Left lobe of liver (tissue), 2 donors: ENCODE measurements at regions not wholly inside any gene's neighbourhood (a gene's known extent, or its start where the extent isn't known, plus 50 kb on each side); places are given as distances from the start of the nearest gene placed in this dataset.
"Not testable (repeated sequence)": the region's sequence is repeated elsewhere in the genome, so short reads cannot be mapped to it uniquely, and the experiment has no call there.

Experiments
- ATAC-seq: fragments of 200-7000 bp; cut with Tn5 transposase; one replicate; pipeline ENCODE4 v1.9.1; 2020; ENCODE audit warnings: mild to moderate bottlenecking, moderate library complexity
- DNase-seq: peaks from one replicate; pipeline ENCODE4 v3.0.0-alpha.2; 2020; ENCODE audit warnings: low spot score
- donor health status: DM: no; HTN: no; CAD: no; lungs with moderate emphysema.
- donor health status: DM: no; HTN: yes; CAD: no.

DNA sequence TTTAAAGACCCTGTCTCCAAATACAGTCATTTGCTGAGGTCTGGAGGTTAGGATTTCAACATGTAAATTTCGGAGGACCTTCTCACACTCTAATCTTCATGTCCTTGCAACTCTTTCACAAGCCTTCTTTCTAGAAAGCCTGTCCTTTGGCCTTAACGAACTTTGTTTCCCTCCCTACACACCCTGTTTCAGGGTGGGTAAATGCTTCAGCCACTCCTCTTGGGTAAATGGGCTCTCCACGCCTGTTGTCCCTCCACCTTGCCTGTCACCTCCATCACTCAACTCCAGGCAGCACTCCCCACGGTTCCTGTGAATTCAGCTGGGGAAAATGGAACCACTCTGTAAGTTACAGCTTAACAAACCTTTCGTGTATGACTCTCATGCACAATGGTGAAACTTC, 84.0 kb upstream of the COG2 start:
- DNase-seq = no peak
- ATAC-seq = no peak

DNA sequence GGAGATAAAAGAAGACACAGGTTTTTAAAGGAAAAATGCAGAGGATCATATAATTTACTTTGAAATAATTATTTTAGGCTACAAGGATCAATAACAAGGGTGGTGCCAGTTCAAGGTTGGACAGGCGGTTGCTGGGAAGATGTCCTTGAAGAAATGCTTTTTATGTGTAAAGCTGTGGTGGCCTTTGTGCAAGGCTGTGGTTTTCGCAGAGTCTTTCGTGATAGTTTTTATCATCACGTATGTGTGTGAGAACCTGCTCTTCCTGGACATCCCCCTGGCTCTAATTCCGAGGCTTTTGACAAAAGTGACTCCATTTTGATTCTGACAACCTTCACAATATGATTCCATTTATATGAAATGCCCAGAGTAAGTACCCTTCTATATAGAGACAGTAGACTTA, 85.8 kb upstream of the COG2 start:
- DNase-seq (no peak), ATAC-seq (no peak)

DNA sequence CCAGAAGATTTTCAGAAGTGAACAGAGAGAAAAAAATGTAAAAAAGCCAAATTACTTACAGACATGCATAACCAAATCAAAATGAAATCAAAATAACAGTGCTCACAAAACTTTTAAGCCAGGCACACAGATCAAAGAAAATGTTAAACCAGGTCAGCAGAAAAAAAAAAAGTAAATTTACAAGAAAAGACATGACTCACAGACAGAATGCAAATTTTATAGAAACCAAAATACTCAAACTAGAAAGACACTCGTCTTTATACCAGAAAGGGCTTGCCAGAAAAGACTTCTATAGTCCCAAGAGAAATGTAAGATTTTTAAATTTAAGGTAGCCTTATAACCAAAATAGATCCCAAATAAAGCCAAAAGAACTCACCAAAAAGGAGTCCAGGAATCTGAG, 86.5 kb upstream of the COG2 start:
- ATAC-seq (no peak), DNase-seq (no peak)

GRCh38 chr1:230552880-230553279, 89.4 kb upstream of the COG2 start:
- no peak for ATAC-seq
- no peak for DNase-seq

- not testable (repeated sequence) for DNase-seq, ATAC-seq
These were observed 91.3 kb upstream of the COG2 start for GRCh38 chr1:230550945-230551344.

DNA sequence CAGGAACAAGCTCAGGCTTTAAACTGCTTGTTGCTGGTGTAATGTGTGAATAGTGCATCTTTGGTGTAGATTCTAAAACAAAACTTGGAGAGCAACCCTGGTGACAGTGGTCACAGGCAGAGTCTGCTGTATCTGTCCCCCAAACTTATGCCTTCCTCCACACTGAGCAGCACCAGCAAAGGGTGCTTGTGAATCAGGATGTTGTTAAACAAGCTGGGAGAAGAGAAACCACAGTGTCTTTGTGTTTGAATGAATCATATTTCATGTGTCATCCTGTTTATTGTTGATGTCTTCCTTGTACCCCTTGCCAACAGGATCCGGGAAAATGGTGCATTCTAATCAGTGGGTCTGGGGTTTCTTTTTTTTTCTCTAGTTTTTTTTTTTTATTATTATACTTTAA, 91.9 kb upstream of the COG2 start:
- ATAC-seq (no peak), DNase-seq (no peak)

DNA sequence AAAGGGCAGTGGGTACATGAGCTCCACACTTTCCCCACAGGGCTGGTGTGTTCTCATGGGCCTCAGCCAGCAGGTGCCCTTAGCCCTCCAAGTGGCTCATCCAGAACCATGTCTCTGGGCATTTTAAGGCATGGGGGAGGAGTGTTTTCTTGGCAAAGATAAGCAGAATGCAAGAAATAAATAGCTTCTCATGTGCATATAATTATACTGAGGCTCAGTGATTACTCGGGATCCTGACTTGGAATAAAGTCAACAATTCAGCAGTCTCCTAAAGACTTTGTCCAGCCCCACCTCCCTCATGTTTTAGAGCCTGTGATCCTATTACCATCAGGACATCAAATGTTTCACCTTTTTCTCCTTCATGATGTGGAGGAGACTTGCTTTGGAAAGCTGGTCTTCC, 92.7 kb upstream of the COG2 start:
- DNase-seq (no peak), ATAC-seq (no peak)

GRCh38 chr1:230548997-230549396, 93.3 kb upstream of the COG2 start:
- ATAC-seq = no peak
- DNase-seq = no peak

DNA sequence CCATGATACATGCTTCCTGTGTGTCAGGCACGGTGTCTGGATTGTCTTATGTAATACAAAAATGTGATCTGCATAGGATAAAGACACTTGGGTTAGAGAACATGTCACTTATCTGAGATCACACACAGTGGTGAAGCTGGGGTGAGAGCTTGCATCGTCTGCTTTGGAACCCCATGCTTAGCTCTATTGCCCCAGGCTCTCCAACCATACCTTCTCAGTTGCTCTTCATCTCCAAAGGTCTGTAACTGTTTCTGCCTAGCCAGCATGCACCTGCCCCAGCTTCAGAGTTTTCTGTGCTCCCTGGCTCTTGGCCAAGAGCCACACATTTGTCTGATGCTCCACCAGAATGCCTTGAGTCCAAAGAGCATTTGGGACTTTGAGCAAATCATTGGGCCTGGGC, 93.9 kb upstream of the COG2 start:
- no peak for ATAC-seq

GRCh38 chr1:230545181-230545580, 97.1 kb upstream of the COG2 start:
- no peak for ATAC-seq
- DNase-seq = no peak

More for the DNA sequence above, 93.9 kb upstream of the COG2 start:
- DNase-seq = no peak

DNA sequence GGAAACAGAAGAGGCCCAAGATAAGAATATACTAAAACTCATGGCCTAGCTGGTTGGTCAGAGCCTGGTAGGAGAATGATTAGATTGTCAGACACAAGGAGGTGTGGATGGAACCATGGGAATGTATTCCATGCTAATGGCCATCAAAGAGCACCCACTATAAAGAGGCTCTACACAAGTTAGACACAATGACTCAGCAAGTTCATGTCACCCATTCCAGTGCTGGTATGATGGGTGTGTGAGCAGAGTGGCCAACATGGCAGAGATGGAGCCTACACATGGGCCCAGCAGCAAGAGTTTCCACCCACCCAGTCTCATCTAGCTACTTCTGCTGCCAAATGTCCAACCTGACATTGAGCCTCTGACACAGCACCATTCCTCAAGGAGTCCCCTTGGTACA, 97.5 kb upstream of the COG2 start:
- ATAC-seq (no peak), DNase-seq (no peak)

DNA sequence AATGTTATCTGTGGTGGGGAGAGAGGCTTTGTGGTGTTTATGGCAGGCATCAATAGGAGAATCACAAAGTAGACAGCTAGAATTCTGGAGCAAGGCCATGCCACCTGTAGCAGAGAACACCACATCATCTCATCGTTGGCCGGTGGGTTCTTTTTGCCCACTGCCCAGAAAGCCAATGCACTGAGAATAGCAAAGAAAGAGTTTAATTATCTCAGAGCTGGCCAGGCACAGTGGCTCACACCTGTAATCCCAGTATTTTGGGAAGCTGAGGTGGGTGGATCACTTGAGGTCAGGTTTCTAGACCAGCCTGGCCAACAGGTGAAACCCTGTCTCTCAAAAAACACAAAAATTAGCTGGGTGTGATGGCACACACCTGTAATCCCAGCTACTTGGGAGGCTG, 99.2 kb upstream of the COG2 start:
- DNase-seq (no peak), ATAC-seq (no peak)

DNA sequence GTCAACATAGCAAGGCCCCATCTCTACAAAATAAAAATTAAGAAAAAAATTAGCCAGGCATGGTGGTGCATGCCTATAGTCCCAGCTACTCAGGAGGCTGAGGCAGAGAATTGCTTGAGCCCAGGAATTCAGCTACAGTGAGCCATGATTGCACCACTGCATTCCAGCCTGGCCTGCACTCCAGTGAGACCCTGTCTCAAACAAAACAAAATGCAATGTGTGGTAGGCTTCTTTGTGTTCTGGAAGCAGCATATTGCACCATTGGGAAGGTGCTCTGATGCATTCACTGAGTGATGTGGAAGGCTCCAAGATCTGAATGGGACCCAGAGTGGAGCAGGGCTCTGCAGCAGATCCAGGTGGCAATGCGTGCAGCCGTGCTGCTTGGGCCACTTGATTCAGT, 99.6 kb upstream of the COG2 start:
- no peak for ATAC-seq
- DNase-seq = no peak

DNA sequence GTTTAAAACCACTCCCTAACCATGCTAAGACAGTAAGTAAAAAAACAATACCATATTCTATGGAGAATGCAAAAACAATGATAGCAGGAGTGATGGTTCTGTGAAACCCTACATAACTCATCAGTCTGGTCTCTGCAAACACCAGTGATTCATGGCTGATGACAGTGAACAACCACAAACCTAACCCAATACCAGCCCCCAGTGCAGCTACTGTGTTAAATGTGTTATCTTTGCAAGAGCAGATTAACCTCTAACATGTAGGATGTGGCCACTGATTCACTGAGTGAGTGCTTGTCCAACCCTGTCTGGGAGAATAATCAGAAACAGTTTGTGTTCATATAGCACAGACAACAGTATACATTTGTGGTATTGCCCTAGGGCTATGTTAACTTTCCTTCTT, 100.2 kb upstream of the COG2 start:
- ATAC-seq (no peak), DNase-seq (no peak)

- ATAC-seq (no peak), DNase-seq (no peak)
These were observed 101.0 kb upstream of the COG2 start for GRCh38 chr1:230541306-230541705.

DNA sequence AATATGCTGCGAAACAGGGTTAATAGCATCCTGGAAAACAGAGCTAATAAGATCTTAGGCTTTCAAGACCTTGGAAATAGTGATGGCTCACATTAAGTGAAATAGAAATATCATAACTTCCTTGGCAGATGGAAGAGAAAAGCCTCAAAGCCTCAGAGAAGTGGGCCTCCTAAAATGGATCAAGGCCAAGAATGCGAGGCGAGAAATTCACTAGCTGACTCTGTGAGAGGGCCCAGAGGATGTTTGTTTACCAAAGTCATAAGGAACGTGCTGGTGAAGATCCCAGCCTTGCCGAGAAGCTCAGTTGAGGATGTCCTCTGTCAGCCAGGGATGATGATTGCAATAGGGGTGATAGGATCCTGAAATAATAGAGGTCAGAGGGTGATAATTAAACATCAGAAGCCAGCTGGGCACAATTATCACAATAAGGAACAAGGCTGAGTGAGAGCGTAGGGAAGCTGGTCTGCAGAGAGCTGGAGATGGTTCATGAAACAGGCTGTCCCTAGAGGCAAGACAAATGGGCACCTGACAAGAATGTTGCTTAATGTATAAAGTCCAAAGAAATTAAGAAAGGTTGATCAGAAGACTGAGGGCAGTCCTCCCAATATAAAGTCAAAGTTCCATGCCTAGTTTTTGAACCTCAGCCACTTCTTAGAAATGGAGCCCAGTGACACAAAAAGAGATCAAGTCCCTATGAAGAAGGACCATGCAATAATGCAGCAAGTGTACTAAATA, 101.7 kb upstream of the COG2 start:
- ATAC-seq (no peak), DNase-seq (no peak)

DNA sequence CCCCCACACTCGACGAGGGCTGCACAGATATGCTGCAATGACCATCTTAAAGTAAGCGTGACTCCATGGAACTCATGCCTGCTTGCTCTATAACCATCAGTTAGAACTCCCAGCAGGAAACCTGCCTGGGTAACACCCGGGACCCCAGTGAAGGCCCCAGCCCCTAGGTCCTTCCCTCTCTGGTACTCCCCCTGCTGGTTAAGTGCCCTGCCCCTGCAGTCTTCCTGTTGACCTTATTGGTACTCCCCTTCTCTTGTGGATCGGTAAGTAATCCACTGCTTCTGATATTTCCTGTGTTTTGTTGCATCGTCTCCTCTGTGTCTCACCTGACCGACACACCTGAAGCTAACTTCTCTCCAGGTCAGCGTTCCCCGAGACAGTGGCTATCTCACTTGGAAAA, 104.8 kb upstream of the COG2 start:
- no peak for DNase-seq
- ATAC-seq = no peak

GRCh38 chr1:230536641-230537155, 105.6 kb upstream of the COG2 start:
- DNase-seq (no peak), ATAC-seq (peak; percentile 67)

- ATAC-seq = no peak
- DNase-seq = no peak
These were observed 108.1 kb upstream of the COG2 start for GRCh38 chr1:230534224-230534623.

- no peak for DNase-seq
- no peak for ATAC-seq
These were observed 105.0 kb upstream of the PGBD5 start for GRCh38 chr1:230531103-230531502.

DNA sequence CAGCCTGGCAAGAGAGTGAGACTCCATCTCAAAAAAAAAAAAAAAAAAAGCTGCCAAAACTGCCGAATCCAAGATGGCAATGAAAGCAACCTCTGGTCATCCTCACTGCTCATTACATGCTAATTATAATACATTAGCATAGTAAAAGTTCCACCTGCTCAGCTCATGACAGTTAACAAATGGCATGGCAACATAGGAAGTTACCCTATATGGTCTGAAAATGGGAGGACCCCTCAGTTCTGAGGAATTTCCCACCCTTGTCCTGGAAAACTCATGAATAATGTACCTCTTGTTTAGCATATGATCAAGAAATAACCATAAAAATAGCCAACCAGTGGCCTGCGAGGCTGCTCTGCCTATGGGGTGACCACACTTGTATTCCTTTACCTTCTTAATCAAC, 93.1 kb upstream of the PGBD5 start:
- DNase-seq (no peak), ATAC-seq (no peak)

- DNase-seq = no peak
- no peak for ATAC-seq
These were observed 92.4 kb upstream of the PGBD5 start for GRCh38 chr1:230518511-230518910.

GRCh38 chr1:230517786-230518185, 91.7 kb upstream of the PGBD5 start:
- no peak for DNase-seq

More at GRCh38 chr1:230517786-230518185, 91.7 kb upstream of the PGBD5 start:
- no peak for ATAC-seq
